SU-DHL-6 (cell line): ENCODE measurements at regions not wholly inside any gene's neighbourhood (a gene's known extent, or its start where the extent isn't known, plus 50 kb on each side); places are given as distances from the start of the nearest gene placed in this dataset.

ENCODE experiments used
- H2AFZ ChIP-seq: fragments of 200-600 bp; sonication (generic); 2 replicates; pipeline ENCODE4 v1.6.1; 2014; ENCODE audit warnings: low read depth, mild to moderate bottlenecking, moderate library complexity, mixed read lengths, antibody characterized with exemption, low read length; ENCODE audit not compliant: severe bottlenecking
- H3F3A ChIP-seq: fragments of 200-600 bp; shearing (Covaris generic); 2 replicates; pipeline ENCODE4 v1.6.0; 2016; ENCODE audit warnings: antibody characterized with exemption, mild to moderate bottlenecking; ENCODE audit not compliant: insufficient read depth
- H3K27ac ChIP-seq: fragments of 200-600 bp; sonication (generic); 2 replicates; pipeline ENCODE4 v1.5.1; 2016; ENCODE audit warnings: low read depth, mild to moderate bottlenecking, low read length, moderate library complexity, mixed read lengths
- H3K27me3 ChIP-seq: fragments of 200-600 bp; sonication (generic), shearing (Covaris generic); 2 replicates; pipeline ENCODE4 v1.6.0; 2014; ENCODE audit warnings: mild to moderate bottlenecking, low read length
- H3K36me3 ChIP-seq: fragments of 200-600 bp; sonication (generic); 2 replicates; pipeline ENCODE4 v1.6.1; 2014; ENCODE audit warnings: mild to moderate bottlenecking, low read length, mixed read lengths
- H3K4me2 ChIP-seq: fragments of 300-600, 200-600 bp; shearing (Covaris generic), sonication (generic); 2 replicates; pipeline ENCODE4 v1.6.0; 2014; ENCODE audit warnings: low read length, low read depth, mild to moderate bottlenecking; ENCODE audit not compliant: poor library complexity, severe bottlenecking
- H3K4me3 ChIP-seq: fragments of 200-600 bp; sonication (generic); 2 replicates; pipeline ENCODE4 v1.5.1; 2014; ENCODE audit warnings: antibody characterized with exemption, low read length, mild to moderate bottlenecking, mixed read lengths; ENCODE audit not compliant: insufficient read depth, poor library complexity, severe bottlenecking
- H3K79me2 ChIP-seq: fragments of 200-600 bp; sonication (generic); 2 replicates; pipeline ENCODE4 v1.6.1; 2014; ENCODE audit warnings: mild to moderate bottlenecking, low read length, moderate library complexity; ENCODE audit not compliant: insufficient read depth
- H3K9ac ChIP-seq: fragments of 200-600 bp; sonication (generic); 2 replicates; pipeline ENCODE4 v1.7.0; 2014; ENCODE audit warnings: mild to moderate bottlenecking, low read length
- H3K9me2 ChIP-seq: fragments of 200-600 bp; sonication (generic); replicated peaks from 2 replicates; pipeline ENCODE4 v1.6.1; 2014; ENCODE audit warnings: low read length; ENCODE audit not compliant: insufficient read depth
- H3K9me3 ChIP-seq: fragments of 200-600 bp; sonication (generic); 2 replicates; pipeline ENCODE4 v1.6.1; 2014; ENCODE audit warnings: low read length, mixed read lengths; ENCODE audit not compliant: insufficient read depth
- H4K20me1 ChIP-seq: fragments of 200-600 bp; sonication (generic); 2 replicates; pipeline ENCODE4 v1.6.1; 2014; ENCODE audit warnings: low read depth, mild to moderate bottlenecking, antibody characterized with exemption, low read length, moderate library complexity, mixed read lengths
- EZH2phosphoT487 ChIP-seq: fragments of 200-600 bp; sonication (generic), shearing (Covaris generic); conservative IDR thresholded peaks from 2 replicates; pipeline ENCODE4 v1.6.1; 2018; ENCODE audit warnings: mild to moderate bottlenecking, antibody characterized with exemption, low read length, moderate library complexity, mixed read lengths
- TF ChIP-seq, protein P1 (sequence below): fragments of 200-600 bp; sonication (generic); IDR thresholded peaks from one replicate; pipeline ENCODE4 v1.5.1; 2017; ENCODE audit warnings: antibody characterized with exemption, mild to moderate bottlenecking, low read length, moderate library complexity; ENCODE audit not compliant: insufficient read depth, poor library complexity, severe bottlenecking

DNA sequence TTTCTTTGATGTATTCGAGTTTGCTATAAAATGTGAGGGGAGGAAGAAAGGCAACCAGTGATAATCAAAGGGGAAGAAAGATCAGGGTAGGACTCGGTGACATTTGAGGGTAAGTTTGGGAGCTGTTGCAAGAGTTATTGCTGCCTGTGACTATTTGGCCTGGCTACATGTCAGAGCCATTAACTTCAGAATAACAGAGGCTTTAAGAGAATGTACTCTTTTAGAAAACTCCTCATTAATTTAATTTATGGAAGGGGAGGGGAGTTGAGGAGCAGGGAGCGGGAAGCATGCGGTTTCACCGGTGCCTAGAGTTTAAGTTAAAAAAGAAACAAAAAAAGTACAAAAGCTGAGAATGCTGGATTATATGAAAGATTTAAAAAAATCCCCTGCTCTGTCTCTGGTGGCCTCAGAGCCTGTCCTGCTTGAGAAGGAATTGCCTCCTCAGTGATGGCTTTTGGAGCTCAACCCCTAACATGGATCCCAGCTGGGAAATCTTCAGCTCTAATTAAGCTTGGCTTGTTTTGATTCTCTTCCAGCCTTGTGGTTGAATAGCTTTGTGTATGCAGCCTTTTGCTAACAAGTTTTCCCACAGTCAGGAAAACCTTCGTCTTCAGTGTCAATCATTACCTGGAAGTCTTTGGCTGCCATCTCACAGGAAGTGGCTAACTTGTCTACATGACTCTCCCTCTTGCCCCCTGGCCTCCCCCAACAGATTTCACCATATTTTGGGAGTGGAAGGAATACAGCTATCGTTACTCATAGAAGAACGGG, 238.2 kb downstream of the SOX4 start:
- H3K9ac ChIP-seq, result no peak overlapping the region
- H2AFZ ChIP-seq, result no peak overlapping the region
- H3K27ac ChIP-seq, result no peak overlapping the region
- H3K4me2 ChIP-seq, result no peak overlapping the region
- H3K4me3 ChIP-seq, result no peak overlapping the region
- no peaks in the 10 kb centered on the region for H3K9me3 ChIP-seq
- no peaks in the 10 kb centered on the region for H3K9me2 ChIP-seq
- TF ChIP-seq EZH2phosphoT487, result no peak
- TF ChIP-seq, protein P1, sequence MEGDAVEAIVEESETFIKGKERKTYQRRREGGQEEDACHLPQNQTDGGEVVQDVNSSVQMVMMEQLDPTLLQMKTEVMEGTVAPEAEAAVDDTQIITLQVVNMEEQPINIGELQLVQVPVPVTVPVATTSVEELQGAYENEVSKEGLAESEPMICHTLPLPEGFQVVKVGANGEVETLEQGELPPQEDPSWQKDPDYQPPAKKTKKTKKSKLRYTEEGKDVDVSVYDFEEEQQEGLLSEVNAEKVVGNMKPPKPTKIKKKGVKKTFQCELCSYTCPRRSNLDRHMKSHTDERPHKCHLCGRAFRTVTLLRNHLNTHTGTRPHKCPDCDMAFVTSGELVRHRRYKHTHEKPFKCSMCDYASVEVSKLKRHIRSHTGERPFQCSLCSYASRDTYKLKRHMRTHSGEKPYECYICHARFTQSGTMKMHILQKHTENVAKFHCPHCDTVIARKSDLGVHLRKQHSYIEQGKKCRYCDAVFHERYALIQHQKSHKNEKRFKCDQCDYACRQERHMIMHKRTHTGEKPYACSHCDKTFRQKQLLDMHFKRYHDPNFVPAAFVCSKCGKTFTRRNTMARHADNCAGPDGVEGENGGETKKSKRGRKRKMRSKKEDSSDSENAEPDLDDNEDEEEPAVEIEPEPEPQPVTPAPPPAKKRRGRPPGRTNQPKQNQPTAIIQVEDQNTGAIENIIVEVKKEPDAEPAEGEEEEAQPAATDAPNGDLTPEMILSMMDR, result no peak
- H3K36me3 ChIP-seq, result no peaks in the 10 kb centered on the region
- H3F3A ChIP-seq, result no peaks in the 10 kb centered on the region
- H3K79me2 ChIP-seq, result no peaks in the 10 kb centered on the region
- no peaks in the 10 kb centered on the region for H3K27me3 ChIP-seq
- no peaks in the 10 kb centered on the region for H4K20me1 ChIP-seq

DNA sequence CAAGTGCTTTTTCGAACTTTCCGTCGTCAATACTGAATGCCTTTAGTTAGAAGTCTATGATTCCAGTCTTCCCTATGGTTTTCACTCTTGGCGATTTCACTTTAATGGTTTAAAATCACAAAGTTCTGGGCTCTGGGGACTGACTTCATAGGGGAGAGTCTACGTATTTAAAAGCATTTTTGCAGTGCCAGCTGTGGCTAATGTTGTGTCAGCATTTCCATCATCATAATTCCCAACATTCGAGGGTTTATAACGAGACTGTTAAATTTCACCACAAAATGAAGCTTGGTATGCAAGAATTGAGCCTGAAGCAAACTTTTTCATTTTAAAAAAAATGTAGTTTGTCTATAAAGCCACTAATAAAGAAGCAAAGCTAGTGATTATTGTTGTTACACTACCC, 242.7 kb downstream of the SOX4 start:
- Histone ChIP-seq H3K9me3 (no peaks in the 10 kb centered on the region), H3K4me2 (no peak overlapping the region), H3K9ac (no peak overlapping the region), H3K79me2 (no peaks in the 10 kb centered on the region), H3K36me3 (no peaks in the 10 kb centered on the region), H3F3A (no peaks in the 10 kb centered on the region), H3K27ac (no peak overlapping the region), H4K20me1 (no peaks in the 10 kb centered on the region), H3K9me2 (no peaks in the 10 kb centered on the region), H2AFZ (no peak overlapping the region), H3K4me3 (no peak overlapping the region), H3K27me3 (no peaks in the 10 kb centered on the region)
- TF ChIP-seq, protein P1, result no peak

DNA sequence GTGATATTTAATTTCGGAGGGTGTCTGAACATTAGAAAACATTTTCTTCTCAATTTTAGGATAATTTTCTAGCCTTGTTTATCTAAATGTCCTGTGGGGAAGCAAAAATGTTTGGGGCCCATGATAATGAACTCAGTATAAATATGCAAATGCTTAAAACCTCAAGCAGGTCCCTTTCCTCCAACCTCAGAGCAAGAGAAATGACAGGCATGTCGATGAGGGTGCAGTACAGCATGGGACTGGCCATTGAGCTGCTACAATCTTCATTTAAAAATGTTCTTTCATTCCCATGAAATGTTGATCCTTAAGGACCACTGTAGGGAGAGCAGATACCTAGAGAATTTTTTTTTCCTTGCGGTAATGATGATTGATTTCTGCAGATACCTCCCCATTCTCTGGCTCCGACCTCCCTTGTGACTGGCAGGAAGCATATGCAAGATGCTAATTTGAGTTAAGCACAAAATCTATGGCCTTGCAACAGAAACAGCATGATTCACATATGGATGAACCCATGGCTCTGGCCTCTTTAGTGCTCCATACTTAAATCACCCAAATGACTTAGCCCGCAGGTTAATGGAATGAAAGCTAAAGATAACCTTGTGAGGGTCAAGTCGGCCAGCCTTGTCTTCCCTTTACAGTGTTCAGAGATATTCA, 243.3 kb downstream of the SOX4 start:
- H3K27ac ChIP-seq, result no peak overlapping the region
- TF ChIP-seq, protein P1, result no peak
- TF ChIP-seq EZH2phosphoT487, result no peak
- H3K9me2 ChIP-seq, result no peaks in the 10 kb centered on the region
- H2AFZ ChIP-seq, result no peak overlapping the region
- H3K79me2 ChIP-seq, result no peaks in the 10 kb centered on the region
- no peaks in the 10 kb centered on the region for H4K20me1 ChIP-seq
- H3K4me3 ChIP-seq, result no peak overlapping the region
- H3K4me2 ChIP-seq, result no peak overlapping the region
- H3F3A ChIP-seq, result no peaks in the 10 kb centered on the region
- no peak overlapping the region for H3K9ac ChIP-seq
- H3K9me3 ChIP-seq, result no peaks in the 10 kb centered on the region
- no peaks in the 10 kb centered on the region for H3K36me3 ChIP-seq
- no peaks in the 10 kb centered on the region for H3K27me3 ChIP-seq
